GM11168 (cell line): ENCODE measurements at regions not wholly inside any gene's neighbourhood (a gene's known extent, or its start where the extent isn't known, plus 50 kb on each side); places are given as distances from the start of the nearest gene placed in this dataset.

Experiments used
- in situ Hi-C: fragments of 300-500 bp; cut with MboI; formaldehyde crosslinking; loops from one replicate; pipeline ENCODE4 v1.12.0; 2022; ENCODE audit warnings: low sequenced_read_pairs; ENCODE audit not compliant: unreplicated experiment

DNA sequence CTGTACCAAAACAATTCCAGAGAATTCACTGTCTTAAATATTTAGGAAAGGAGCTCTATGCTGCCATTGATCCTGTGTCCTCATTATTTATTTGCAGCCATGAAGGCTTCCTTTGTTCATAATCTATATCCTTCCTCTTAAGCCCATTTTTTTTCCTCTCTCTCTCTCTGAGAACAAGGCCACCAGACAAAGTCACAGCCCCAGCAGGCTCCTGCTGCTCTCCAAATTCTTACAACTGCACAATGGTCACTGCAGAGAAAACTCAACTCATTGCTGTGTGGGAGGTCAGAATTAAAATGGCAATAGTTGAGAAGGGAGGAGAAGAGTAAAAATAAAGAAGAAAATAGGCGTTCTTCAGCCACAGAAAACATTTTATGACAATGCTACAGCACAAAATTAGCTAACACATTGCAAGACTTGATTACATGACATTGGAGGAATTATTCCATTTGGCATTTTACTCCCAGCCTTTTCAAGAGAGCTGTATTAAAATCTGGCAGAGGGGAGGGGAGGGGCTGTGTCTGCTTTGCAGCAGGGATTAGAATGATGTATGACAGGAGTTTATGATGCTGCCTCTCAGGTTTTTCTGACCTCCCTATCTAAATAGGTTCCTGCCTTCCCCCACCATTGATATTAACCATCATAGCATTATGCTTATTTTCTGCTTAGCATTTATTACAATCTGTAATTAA lies 399.7 kb upstream of the THBS1 start:
- in situ Hi-C loops = no loop called here

DNA sequence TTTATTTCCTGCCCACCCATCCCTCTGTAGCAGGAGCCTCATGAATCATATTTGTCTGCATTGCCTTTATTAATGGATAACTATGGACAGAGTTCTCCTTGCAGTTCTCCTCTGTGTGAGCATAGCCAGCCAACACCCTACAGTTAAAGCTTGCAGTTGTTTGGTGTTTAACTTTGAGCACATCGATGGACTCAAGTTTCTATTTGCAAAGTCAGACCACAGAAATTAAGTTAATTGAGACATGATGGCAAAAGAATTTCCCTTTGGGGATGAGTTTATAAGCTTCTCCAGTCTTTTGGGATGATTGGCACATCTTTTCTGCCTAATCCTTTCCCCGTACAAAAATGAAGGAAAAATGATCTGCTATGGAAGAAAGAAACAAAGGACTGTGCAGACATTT lies 398.9 kb upstream of the THBS1 start:
- in situ Hi-C loops = no loop called here

DNA sequence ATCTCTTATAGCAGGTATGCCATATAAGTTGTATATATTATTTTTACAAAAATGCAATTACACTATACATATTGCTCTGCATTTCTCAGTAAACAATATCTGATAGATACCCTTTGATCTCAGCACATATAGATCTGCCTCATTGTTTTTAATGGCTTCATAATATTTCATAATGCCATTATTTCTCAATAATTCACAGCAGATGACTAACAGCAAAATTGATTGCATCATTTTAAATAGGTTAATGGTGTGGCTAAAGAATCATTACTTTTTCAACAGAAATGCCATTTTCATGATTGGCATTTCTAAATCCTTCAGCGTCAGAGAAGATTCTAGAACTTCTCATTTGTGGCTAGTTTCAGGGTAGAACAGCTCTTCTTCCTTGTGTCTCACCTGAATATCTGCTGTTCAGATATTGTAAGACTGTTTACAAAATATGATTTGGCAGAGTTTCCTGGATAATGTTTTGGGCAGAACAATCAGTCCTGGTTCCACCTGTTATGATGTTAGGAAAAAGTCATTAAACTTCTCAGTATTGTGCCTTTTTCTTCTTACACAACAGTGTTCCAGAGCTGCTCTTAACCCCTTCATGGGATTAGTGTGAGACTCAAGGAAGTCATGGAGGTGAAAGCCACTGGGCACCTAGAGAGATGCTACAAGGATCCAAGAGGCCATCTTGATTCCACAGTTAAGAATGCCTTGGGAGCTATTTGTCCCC lies 397.6 kb upstream of the THBS1 start:
- in situ Hi-C loops = no loop called here

DNA sequence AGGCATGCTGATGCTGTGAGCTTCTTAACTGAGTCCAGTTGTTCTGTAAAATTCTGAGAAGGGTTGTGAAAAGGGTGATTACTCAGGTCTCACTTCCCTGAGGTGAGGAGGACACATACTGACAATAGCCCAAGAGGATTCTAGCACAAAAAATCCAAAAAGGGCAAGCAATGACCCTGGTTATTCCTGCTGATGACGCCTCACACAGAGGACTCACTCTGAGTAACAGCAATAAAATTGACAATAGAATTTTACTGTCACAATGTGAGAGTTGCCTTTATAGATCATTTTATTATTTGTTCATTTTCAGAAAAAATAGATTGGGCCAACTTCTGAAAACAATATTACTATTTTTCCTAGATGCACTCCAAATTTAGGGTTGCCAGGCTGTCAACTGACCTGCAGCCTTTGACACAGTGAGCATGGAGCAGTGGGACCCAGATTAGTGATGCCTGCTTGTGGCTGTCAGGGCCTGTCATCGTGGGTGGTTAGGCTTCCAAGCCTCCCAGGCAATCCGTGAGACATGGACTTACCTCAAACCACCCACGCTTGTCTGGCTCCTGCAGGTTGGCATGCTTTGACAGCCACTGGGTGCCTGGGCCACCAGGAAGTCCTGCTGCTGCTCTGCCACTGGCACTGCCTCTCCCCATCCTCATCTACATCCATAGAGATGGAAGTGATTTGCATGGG lies 396.0 kb upstream of the THBS1 start:
- in situ Hi-C loops = no loop called here

DNA sequence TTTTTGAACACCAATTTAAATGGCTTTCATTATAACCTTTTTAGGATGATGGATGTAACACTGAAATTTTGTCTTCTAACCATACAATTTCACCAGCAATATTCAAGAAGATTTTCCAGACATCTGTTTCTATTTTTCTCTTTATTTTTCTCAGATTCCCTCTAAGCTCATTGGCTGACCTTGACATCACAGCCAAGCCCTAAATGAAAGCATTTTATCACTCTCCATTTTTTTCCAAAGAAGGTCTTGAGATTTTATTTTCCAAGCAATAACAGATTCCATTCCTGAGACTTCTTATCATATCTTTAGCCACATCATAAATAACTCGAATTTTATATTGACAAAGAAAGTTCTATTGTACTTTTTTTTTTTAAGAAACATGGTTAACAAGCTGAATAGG lies 392.6 kb upstream of the THBS1 start:
- in situ Hi-C loops = no loop called here

DNA sequence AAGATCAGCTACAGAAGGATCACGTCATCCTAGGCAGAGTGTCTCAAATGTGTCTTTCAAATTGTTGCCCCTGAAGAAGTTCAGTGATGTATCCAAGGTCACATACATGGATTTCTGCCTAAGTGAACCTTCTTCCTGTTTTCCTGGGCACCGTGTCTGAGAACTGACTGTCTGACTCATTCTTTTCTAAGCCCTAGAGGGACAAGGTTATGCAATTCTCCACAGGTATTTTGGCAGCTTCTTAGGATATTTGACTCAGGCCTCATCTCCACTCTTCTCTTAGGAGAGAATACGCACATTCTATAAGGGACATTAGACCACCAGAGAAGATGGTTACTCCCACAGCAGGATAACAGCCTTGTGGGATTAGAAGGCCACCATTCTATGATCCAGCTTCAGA lies 391.9 kb upstream of the THBS1 start:
- in situ Hi-C loops = no loop called here

DNA sequence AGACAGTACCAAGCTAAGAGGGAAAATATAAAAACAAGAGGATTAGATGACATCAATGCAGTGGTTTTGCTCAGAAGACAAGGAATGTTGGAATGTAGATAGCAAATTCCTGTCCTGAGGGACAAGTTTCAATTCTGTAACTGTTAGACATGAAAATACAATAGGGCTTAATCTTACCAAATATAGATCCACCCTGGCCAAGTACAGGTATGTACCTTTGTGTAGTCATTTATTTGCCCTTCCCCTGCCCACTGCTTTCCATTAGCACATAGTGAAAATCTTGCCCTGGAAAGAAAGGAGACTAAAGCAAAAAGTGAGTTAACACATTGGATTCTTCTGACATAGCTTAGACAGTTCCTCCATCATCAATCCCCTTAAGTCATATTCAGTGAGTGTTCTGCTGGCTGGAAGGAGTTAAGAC lies 389.0 kb upstream of the THBS1 start:
- in situ Hi-C loops = no loop called here

DNA sequence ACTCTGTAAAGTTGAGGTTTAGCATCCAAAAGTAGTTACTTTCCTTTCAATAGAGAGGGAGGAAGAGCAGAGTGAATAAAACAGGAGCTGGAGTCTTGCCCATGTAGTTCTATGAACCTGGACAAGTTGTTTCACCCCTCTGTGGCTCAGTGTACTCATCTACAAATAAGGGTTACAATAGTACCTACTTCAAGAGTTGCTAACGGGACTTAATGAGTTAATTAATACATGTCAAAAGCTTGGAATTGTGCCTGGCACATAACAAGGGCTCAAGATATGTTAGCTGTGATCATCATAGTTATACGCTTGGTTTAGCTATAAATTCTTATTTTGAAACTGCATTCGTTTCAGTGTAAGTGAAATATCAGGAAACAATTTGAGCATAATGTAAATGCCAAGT lies 388.5 kb upstream of the THBS1 start:
- in situ Hi-C loops = no loop called here

DNA sequence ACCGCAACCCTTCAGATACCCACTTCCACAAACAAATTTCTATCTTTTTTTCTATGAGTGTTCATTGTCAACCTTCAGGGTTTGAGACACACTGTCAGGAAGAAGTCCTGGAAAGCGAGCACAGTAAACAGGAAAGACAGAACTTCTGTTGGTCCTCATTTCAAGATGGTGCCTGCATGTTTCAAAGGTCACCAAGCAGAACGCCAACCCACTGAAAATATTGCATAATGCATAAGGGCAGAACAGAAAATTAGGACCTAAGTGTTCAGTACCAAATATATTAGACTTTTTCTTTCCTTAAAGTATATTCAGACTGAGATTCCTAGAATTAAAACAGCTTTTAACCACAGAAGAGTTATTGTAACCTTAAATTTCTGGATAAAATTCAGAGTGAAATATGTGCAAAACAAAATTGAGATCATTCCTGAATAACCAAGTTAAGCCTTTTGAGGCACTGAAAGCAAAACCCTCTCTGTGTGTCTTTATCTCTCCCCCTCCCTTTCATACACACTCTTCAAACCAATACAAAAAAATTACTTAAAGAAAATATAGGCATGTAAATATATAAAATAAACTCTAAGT lies 387.8 kb upstream of the THBS1 start:
- in situ Hi-C loops = no loop called here

DNA sequence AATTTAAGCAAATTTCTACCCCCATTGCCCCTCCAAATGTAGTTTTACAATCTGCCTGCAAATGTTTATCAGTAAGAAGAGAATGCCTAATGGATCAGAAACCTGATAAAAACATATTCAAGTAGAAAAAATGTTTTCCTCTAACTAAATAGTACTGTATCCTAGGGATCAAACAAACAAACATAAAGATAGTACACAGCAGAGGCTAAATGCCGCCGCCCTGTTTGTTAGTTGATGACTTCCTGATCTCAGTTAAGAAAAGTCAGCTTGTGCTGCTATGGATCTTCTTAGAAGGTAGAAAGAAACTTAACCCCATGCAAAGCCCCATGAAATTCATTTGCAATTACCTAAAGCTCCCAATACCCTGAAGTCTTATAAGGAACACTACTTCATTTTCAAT lies 387.3 kb upstream of the THBS1 start:
- in situ Hi-C loops = no loop called here

DNA sequence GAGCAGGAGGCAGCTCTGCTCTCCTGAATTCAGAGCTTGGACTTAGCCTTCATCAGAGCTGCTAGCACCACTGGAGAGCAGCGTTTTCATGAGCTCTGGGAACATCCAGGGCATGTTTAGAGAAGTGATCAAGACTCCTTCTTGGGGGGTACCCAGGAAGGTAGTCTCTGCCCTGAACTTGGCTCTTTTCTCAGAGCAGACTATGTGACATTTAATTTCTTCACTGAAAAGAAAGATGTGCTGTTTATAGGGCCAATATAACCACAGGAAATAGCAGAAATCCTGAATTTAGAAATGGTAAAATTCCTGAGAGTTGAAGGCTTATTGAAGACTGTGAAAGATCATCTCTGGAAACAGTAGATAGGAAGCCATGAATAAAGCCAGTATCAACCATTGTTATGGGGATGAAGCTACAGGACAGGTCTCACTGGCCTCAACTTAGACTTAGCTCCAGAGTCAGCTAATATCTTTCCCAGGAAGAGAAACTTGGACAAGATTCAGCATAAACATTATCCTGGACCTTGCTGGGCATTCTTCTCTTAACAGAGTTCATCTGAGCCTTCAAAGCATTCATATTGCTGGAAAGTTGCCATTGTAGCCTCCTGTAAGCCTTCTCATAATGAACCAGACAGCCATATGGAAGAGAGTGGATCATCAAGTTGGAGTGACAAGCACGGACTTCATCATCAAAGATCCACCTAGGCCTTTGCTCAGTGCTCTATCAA lies 386.6 kb upstream of the THBS1 start:
- in situ Hi-C loops = no loop called here

DNA sequence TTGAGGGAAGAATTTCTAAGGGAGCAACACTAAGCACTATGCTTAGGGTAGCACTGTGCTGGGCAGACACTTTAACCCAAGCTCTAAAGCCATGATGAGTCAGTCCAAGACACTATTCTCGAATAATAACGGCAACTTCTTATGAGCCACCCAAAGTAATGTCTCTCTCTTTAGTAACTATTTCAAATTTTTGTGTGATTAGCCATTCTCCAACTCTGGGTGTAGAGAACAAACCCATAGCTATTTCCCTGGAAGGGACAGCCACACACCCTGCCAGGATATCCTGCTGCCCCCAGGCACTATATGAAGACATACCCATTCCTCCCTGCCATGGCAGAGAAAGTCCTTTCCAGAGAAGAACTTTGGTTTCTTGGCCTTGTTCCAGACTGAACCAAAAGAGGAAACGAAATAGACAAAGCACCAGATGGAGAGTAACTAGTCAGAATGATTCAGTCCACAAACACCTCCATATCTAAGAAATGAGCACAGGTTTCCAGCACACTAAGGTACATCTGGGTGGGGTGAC lies 384.9 kb upstream of the THBS1 start:
- in situ Hi-C loops = no loop called here

DNA sequence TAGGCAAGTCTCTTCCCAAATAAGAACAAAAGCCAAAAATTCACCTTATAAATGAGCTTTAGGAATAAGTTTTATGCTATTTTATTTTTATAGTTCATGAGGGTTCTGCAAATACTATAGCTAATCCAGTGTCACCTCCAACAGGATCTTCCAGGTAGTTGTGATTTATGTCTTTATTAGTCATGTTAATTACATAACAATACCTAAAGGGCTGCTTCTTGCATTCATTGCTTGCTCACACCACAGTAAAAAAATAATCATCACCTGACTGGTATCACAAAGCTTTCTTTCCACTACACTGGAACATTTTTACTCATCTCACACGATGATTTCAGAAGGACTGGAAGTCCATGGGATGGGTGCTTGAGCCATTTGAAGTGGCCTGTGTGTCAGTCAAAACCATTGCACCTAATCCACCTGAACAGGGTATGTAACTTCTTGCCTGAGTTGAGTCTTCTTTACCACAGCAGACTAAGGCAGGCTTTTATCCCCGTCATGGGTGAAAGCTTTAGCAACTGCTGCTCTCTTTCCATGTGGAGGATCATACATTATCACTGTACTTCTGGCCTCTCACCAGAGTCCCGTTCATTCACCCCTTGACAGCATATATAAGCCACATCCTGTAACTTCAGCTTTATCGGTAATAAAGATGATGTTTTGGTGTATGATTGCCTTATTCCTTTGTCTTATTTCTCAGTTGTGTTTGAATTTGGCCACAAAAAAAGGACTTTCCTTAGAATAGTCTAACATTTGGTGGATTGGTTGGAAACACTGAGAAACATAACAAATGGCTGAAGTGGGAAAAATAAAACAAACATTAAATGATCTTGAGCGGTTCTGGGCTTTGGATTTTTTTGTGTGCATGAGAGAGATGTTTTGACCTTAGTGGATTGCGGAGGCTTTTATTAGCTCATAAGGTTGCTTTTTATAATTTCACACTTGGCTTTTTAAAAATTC lies 382.6 kb upstream of the THBS1 start:
- in situ Hi-C loops = no loop called here

DNA sequence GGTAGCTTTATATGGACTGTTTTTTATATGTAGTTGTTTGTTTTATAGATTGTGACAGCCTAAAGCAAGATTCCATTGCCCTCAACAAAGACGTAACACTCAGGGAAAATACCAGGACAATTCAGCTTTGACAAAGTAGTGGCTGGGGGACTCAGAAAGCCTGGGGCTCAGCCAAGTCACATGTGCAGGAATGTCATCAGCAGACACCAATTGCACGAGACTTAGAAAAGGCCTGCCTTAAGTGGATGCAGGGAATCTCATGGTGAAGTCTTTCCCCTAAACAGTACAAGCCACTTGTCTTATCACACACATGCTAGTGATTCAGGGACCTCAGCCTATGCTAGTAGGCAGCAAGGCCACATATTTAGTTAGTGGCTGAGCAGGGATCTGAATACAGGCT lies 381.8 kb upstream of the THBS1 start:
- in situ Hi-C loops = no loop called here

DNA sequence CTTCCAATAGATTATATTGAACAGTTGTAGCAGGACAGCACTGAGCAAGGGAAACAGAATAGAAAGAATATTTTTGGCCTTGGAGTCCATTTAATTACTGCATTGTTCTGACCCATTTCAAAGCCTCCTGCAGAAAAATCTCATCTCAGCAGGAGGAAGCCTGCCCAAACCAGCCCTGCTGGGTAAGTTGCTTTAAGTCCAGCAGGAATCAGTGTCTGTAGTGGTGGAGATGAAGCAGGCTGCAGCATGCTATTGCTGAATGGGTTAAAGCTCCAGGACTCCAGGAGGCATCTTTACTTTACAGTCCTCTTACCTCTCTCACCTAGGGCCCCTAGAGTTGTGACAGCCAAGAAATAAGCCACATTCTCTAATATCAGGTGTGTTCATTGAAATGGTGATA lies 380.3 kb upstream of the THBS1 start:
- in situ Hi-C loops = no loop called here

DNA sequence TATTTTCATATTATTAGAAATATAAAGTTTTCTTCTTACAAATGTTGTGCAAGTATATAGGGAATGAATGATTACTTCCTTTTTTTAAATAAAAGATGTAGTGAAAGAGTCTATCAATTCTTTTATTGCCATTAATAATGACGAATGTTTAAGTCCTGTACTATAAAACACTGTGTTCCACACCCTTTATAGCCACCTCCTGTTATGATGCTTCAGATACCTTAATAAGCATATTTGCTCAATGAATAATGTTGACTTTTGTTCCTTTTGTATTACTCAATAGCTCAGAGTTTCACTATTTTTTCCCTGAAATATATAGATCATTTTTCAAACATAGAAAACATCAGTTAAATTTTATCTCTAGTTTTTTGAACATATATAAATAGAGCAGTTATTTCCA lies 378.2 kb upstream of the THBS1 start:
- in situ Hi-C loops = no loop called here

DNA sequence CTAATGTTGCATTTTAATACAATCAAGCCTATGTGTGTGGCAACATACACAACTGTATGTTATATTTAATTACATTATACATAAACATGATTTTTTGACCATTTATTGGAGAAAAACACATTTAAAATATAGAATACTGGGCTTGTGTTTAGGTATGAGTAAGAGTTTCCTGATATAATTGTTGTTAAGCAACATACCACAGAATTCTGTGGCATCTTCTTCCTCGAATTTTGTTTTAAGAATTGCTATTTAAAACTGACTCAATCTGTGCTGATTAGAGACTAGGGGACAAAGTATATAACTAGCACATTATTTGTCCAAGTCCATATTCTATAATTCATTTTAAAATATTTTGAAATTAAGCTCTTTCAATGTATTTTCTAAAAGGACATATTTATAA lies 376.8 kb upstream of the THBS1 start:
- in situ Hi-C loops = no loop called here

DNA sequence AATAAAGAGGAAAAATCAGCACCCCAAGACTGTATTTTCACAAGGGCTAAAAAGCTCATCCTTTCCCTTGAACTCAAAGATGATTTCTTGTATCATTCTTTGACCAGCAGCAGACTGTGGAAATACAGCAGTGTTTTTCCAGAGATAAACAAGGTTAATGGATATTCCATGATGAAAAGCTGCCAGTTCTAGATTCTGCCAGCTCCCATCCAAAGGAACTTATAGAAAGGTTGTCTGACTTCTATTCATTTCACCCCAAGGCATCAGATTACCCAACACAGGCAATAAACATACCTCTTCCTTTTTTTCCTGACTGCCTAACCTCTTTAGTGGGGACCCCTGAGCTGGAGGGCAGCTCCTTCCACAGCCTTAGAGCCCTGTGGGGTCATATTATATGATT lies 375.8 kb upstream of the THBS1 start:
- in situ Hi-C loops = no loop called here
